ENCODE measurements at regions not wholly inside any gene's neighbourhood (a gene's known extent, or its start where the extent isn't known, plus 50 kb on each side); places are given as distances from the start of the nearest gene placed in this dataset.
"Not testable (repeated sequence)": the region's sequence is repeated elsewhere in the genome, so short reads cannot be mapped to it uniquely, and the experiment has no call there.

DNA sequence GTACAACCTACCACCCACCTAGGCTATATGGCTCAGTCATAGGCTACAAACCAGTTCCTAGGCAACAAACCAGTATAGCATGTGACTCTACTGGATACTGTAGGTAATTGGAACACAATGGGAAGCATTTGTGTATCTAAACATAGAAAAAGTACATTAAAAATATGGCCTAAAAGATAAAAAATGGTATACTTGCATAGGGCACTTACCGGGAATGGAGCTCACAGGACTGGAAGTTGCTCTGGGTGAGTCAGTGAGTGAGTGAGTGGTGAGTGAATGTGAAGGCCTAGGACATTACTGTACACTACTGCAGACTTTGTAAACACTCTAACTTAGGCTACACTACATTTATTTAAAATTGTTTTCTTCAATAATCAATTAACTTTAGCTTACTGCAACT is 139.2 kb upstream of the RBPJ start:
- DNase-seq, result no peak

- no peak for DNase-seq
Measured at GRCh38 chr4:26183017-26183416, 137.8 kb upstream of the RBPJ start.

DNA sequence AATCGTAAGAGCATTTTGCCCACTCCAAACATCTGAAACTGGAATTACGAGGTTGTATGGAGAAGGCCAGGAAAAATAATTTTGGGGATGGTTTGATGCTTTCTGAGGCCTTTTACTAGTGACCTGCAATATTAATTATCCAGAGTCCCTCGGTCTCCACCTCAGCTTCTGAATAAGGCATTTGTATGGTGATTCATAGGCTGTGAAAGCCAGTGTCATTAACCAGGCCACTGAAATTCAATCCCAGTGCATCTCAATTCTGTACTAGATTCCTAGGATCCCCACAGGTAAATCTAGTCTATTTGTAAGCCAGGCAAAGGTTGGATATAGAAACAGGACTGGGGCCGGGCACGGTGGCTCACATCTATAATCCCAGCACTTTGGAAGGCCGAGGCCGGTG is 135.4 kb upstream of the RBPJ start:
- no peak for DNase-seq

DNA sequence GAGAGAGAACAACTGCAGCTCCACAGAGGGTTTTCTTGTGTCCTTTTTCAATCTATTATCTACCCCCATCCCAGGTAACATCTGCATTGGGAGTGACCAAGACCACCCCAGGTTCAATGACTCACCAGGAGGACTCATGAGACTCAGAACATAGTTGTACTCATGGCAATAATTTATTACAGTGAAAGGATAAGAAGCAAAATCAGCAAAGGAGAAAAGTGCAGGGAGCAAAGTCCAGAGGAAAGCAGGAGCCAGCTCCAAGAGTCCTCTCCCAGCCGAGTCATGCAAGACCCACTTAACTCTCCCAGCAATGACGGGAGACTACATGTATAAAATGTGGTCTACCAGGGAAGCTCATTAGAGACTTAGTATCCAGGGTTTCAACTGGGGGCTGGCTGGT is 129.5 kb upstream of the RBPJ start:
- DNase-seq, result no peak

DNA sequence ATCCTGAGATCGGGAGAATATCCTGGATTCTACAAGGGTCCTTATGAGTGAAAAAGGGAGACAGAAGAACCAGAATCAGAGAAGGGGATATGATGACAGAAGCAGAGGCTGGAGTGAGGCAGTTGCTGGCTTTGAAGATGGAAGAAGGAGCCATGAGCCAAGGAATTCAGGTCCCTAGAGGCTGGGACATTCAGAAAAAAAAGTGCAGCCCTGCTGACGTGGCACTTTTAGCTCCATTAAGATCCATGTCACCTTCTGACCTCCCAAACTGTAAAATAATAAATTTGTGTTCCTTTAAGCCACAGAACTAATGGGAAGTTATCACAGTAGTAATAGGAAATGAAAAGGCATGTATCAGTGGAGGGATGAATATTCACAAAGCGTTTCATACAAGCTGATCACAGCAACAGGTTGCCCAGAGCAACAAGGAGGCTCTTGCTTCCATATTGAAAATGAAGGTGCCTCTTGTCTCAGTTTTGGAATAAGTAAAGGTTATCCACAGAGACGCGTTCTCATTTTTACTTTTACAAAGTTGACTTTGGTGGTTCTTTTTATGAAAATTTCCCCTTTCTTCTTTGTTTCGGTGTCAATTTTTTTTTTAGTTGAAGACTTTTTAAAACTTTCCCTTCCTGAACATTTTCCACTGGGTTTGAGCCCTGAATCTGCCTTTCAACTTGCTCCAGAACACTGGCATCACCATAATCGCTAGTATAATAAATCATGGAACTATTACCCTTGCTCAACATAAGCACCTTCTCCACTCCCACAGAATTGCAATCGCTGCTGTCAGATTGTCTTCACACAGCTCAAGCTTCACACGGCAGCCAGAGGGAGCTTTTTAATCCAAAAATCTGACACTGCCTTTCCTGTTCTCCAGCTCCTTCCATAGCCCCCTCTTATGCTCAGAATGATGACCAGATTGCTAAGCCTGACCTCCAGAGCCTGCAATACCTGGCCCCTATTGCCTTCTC is 127.6 kb upstream of the RBPJ start:
- no peak for DNase-seq

DNA sequence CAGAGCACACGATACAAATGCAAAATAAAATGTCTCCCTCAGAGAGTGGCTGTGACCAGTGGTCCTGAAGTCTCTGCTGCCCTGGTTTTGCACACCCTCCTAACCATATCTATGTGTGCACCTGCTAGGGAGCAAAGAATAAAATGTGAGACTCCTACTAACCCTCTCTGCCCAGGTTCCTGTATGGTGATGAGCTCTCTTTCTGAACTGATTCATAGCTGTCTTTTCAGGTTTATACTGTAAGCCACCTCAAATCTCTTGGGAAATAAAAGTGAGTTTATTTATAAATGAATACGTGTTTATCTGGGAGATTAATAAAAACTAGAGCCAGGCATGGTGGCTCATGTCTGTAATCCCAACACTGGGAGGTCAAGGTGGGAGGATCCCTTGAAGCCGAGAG is 126.0 kb upstream of the RBPJ start:
- no peak for DNase-seq

DNA sequence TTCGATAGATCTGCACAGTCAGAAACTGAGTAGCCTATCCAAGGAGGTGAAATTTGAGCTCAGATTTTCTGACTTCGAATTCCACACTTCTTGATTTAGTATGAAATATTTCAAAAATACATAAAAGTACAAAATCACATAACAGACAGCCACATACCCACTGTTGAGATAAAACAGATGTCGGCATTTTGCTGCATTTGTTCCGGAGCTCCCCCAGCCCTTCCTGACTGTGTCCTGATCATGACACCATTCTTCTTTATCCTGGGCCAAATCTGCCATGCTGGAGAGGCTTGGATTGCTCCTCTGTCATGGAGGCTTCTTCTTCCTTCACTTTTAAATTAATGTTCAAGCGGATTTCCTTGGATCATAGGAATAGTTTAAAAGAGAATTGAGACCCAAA is 124.2 kb upstream of the RBPJ start:
- no peak for DNase-seq

- DNase-seq, result no peak
Measured at GRCh38 chr4:26197018-26197779, 123.6 kb upstream of the RBPJ start.

DNA sequence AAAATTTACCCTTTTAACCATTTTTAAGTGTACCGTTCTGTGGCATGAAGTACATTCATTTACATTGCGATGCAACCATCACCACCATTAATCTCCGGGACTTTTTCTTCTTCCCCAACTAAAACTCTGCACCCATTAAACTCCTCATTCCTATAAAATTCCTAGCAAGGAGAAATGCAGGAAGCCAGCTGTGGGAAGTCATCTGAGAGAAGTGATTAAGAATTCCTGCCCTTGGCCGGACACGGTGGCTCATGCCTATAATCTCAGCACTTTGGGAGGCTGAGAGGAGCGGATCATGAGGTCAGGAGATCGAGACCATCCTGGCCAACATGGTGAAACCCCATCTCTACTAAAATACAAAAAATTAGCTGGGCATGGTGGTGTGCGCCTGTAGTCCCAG is 121.9 kb upstream of the RBPJ start:
- not testable (repeated sequence) for DNase-seq

- DNase-seq, result no peak
Measured at GRCh38 chr4:26199596-26199995, 121.2 kb upstream of the RBPJ start.

GRCh38 chr4:26201120-26201519 is 119.7 kb upstream of the RBPJ start:
- DNase-seq, result no peak

- no peak for DNase-seq
Measured at GRCh38 chr4:26204249-26204825, 116.5 kb upstream of the RBPJ start.

DNA sequence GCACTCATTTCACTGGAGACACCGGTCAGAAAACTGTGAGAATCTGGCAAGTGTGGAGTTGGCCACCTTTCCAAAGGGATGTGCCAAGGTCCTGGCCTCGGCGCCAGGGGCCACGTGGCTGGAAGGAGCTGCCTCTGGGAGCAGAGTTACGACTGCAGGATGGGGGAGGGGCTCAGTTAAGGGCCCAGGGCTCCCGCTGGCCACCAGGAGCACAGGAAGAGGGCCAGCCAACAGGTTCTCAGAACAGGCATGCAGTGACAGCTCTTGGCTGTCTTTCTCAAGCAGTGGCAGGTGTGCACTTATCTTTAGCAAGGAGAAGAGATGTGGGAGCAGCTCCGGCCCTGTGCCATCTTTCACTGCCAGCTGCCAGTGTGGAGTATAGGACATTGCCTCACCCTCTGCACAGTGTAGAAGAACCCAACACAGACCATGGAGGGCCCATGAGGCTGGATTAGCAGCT is 115.9 kb upstream of the RBPJ start:
- DNase-seq, result peak; percentile 59

DNA sequence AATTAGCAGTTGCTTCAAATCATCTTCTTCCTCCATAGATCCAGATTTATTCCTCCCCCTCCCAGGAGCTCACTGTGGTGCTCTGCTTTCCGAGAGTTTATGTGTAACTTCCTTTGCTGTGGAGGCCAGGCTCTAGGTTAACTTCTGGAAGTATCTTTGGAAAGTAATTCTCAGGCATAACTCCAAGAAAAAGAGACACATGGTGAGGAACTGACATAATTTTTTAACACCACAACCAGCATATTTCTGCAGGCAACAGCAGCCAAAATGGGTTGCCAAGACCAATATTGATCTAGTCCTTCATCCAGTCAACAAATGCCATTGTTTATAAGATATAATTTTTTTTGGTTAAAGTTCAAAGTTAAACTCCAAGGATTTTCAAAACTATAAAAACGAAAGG is 114.5 kb upstream of the RBPJ start:
- peak; percentile 69 for DNase-seq

- no peak for DNase-seq
Measured at GRCh38 chr4:26206999-26207398, 113.8 kb upstream of the RBPJ start.

DNA sequence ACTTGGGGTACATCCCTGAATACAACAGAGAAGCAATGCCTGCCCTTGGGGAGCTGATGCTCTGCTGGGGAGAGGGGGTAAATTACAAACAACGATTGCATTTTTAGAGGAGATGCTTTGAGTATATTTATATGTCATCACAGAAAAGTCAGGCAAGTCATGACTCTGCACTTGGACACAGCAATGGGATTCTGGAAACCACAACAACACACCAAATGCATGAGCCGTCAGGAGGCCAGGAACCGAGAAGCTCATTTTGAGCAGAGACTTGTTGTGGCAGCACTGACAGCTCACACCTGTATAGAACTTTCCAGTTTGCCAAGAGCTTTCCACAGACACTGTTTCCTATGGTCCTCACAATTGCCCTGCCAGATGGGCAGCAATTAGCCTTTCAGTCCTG is 113.2 kb upstream of the RBPJ start:
- no peak for DNase-seq

GRCh38 chr4:26208237-26208994 is 112.4 kb upstream of the RBPJ start:
- DNase-seq, result no peak

DNA sequence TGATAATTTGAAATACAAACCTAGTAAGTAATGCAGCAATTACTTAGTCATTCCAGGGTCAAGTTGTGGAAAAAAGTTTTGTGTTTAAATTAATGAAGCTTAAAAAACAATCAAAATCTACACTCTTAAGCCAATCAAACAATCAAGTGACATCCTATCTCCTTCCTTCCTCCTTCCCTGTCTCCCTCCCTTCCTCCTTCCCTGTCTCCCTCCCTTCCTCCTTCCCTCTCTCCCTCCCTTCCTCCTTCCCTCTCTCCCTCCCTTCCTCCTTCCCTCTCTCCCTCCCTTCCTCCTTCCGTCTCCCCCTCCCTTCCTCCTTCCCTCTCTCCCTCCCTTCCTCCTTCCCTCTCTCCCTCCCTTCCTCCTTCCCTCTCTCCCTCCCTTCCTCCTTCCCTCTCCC is 111.4 kb upstream of the RBPJ start:
- DNase-seq, result not testable (repeated sequence)

DNA sequence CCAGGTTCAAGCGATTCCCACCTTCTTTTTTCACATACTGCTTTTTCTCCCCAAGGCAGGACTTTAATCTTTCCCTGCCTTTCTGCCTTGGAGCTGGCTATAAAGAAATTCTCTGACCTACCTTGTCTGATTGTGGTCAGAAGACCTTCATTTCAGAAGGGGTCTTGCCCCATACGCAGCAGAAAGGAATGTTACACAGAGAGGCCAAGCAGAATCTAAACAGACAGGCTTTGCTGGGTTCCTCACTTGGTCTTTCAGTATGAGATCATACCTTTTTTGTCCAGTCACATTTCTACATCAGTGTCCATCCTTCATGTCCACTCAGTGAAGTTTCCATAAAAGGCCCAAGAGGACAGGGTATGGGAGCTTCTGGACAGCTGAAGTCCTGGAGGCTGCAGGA is 108.3 kb upstream of the RBPJ start:
- no peak for DNase-seq

DNA sequence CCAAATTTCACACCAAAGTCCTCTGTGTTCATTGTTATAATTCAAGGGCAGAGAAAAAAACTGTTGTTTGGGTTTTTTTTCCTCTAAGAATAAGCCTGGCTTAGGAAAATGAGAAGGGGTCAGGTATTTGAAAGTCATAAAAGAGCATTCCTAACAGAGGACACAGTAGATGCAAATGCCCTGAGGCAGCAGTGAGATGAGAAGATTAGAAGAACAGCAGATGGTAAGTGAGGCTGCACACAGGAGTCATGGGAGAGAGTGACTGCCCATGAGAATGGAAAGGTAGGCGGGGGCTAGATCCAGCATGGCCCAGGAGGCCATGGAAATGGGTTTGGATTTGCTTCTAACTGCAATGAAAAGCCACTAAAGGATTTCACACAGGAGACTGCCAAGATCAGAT is 107.5 kb upstream of the RBPJ start:
- DNase-seq, result no peak

- no peak for DNase-seq
Measured at GRCh38 chr4:26214994-26215393, 105.8 kb upstream of the RBPJ start.

DNA sequence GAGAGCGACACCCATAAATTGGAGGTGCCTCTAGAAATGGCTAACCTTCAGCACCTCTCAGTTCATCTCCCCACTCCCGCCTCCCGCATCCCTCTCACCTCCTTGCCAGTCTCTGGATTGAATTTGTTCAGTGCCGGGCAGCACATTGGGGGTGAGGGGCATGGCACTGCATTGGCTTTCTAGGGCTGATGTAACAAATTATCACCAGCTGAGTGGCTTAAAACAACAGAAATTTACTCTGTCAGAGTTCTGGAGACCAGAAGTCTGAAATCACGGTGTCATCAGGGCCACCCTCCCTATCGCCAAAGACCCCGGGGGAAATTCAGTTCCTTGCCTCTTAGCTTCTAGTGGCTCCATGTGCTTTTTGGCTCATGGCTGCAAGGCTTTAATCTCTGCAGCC is 105.1 kb upstream of the RBPJ start:
- DNase-seq, result no peak

DNA sequence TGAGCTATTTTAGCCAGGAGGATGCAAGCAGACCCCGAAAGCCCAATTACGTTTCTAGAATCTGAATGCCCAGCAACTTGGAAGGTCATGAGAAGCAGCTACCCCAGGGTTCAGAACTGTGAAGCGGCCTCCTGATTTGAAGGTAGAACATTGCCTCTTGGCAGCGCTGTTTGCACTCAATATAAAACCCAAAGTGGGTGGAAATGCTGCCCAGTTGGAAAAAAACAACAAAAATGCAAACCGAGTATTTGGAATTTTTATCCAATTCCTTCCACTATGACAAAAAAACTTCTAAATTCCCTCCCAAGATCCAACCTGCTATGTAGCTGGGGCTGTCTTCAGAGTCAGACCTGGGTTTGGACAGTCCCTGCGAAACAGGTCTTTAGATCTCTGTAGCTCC is 103.3 kb upstream of the RBPJ start:
- no peak for DNase-seq
